CD4-positive, alpha-beta memory T cell (primary cell): ENCODE measurements at regions not wholly inside any gene's neighbourhood (a gene's known extent, or its start where the extent isn't known, plus 50 kb on each side); places are given as distances from the start of the nearest gene placed in this dataset.

Source experiments
- CTCF ChIA-PET: fragments of 350-600 bp; sonication (Branson Sonifier 250); formaldehyde crosslinking; loops from one replicate; lab custom pipeline; 2021; ENCODE audit warnings: inconsistent platforms; ENCODE audit not compliant: partially characterized antibody; lab: Charles Lee
- POLR2A ChIA-PET: fragments of 350-600 bp; sonication (Branson Sonifier 250); formaldehyde crosslinking; loops from one replicate; lab custom pipeline; 2021; ENCODE audit not compliant: partially characterized antibody; lab: Charles Lee
- DNase-seq, 5 donors: peaks; one replicate each; pipeline versions ENCODE4 v3.0.0 to v3.0.0-alpha.2; 2020 to 2022; ENCODE audit warnings: mixed read lengths in 1 of 5
- H3K27ac ChIP-seq: one replicate; pipeline ENCODE4 v1.7.0; 2013; ENCODE audit warnings: low read depth, low read length
- H3K27me3 ChIP-seq: 2 replicates; pipeline ENCODE4 v1.7.0; 2013; ENCODE audit warnings: mild to moderate bottlenecking, low read length, moderate library complexity; ENCODE audit not compliant: insufficient read depth
- H3K36me3 ChIP-seq: 2 replicates; pipeline ENCODE4 v1.7.0; 2013; ENCODE audit warnings: mild to moderate bottlenecking, low read length, moderate library complexity; ENCODE audit not compliant: insufficient read depth
- H3K4me1 ChIP-seq: 2 replicates; pipeline ENCODE4 v1.7.0; 2013; ENCODE audit warnings: mild to moderate bottlenecking, low read length, moderate library complexity; ENCODE audit not compliant: insufficient read depth
- H3K4me3 ChIP-seq, 2 donors: one replicate each; pipeline ENCODE4 v1.7.0; 2013; ENCODE audit warnings: low read length in 2 of 2, mild to moderate bottlenecking in 1 of 2
- H3K9me3 ChIP-seq, 2 donors: one replicate each; pipeline ENCODE4 v1.7.0; 2013; ENCODE audit warnings: low read length in 2 of 2, control low read depth in 1 of 2; ENCODE audit not compliant: control insufficient read depth in 1 of 2
- H3K27ac Mint-ChIP-seq, 7 donors: one replicate each; pipeline ENCODE4 v1.8.0; 2020 to 2021; ENCODE audit warnings: mixed read lengths in 7 of 7, mild to moderate bottlenecking in 6 of 7, inconsistent platforms in 3 of 7, moderate library complexity in 3 of 7
- H3K27me3 Mint-ChIP-seq, 2 donors: one replicate each; pipeline ENCODE4 v1.8.0; 2020 to 2021; ENCODE audit warnings: mixed read lengths in 2 of 2
- H3K36me3 Mint-ChIP-seq, 2 donors: one replicate each; pipeline ENCODE4 v1.8.0; 2020 to 2021; ENCODE audit warnings: mixed read lengths in 2 of 2, inconsistent platforms in 1 of 2, mild to moderate bottlenecking in 1 of 2
- H3K4me1 Mint-ChIP-seq, 4 donors: one replicate each; pipeline ENCODE4 v1.8.0; 2020 to 2021; ENCODE audit warnings: mixed read lengths in 4 of 4, mild to moderate bottlenecking in 1 of 4
- H3K4me3 Mint-ChIP-seq, 8 donors: one replicate each; pipeline ENCODE4 v1.8.0; 2020 to 2021; ENCODE audit warnings: mixed read lengths in 8 of 8, mild to moderate bottlenecking in 7 of 8, moderate library complexity in 6 of 8, inconsistent platforms in 3 of 8
- H3K9me3 Mint-ChIP-seq, 8 donors: one replicate each; pipeline ENCODE4 v1.8.0; 2020 to 2021; ENCODE audit warnings: mixed read lengths in 8 of 8, mild to moderate bottlenecking in 5 of 8, inconsistent platforms in 3 of 8, moderate library complexity in 1 of 8
- intact Hi-C: fragments of 100-400 bp; cut with micrococcal nuclease; formaldehyde crosslinking; loops from one replicate; pipeline ENCODE4 v1.15.1; 2023

DNA sequence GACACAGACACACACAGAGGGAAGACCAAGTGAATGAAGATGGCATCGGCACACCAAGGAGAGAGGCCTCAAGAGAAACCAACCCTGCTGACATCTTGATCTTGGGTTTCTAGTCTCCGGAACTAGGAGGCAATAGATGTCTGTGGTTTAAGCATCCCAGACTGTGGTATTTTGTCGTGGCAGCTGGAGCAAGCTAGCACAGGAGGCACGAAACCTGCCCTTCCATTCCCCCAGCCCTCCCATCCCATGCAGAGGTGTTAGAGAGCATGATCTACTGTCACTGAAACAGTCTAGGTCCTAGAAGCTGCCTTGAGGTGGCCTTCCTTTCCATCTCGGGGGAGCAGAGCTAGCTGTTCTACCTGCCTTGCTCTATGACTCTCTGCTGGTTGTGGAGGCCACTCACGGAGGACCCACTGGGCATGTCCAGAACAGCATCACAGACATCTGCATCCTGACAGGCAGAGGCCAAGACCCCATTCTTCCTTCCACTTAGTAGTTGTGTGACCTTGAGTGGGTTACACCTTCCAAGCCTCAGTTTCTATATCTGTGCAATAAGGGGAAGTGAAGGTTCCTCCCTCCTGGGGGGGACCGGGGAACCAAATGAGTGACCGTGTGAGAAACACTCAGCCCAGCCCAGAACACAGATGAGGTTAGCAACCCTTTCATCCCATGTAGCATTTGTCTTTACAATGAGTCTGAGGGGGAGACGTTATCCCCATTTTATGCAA, 134.3 kb upstream of the BOD1 start:
- Mint-ChIP-seq H3K4me1 (no peaks in the 10 kb centered on the region), H3K9me3 (no peaks in the 10 kb centered on the region), H3K4me3 (no peak overlapping the region), H3K36me3 (no peaks in the 10 kb centered on the region), H3K27me3 (peaks cover 0 to 4% of the 10 kb centered on the region in 2 donors), H3K27ac (no peak overlapping the region)
- Histone ChIP-seq H3K4me1 (no peaks in the 10 kb centered on the region), H3K4me3 (no peak overlapping the region), H3K9me3 (no peaks in the 10 kb centered on the region), H3K27me3 (no peaks in the 10 kb centered on the region), H3K36me3 (no peaks in the 10 kb centered on the region), H3K27ac (no peak overlapping the region)
- ChIA-PET POLR2A (no interaction called here), CTCF (no interaction called here)
- intact Hi-C loops: no loop called here
- no peak for DNase-seq

GRCh38 chr5:173751266-173751600, 134.8 kb upstream of the BOD1 start:
- Histone ChIP-seq H3K9me3 (no peaks in the 10 kb centered on the region), H3K36me3 (no peaks in the 10 kb centered on the region), H3K27me3 (no peaks in the 10 kb centered on the region), H3K4me1 (no peaks in the 10 kb centered on the region), H3K4me3 (no peak overlapping the region), H3K27ac (no peak overlapping the region)
- ChIA-PET POLR2A (no interaction called here), CTCF (no interaction called here)
- no peak overlapping the region for H3K4me3 Mint-ChIP-seq
- peaks cover 0 to 4% of the 10 kb centered on the region in 2 donors for H3K27me3 Mint-ChIP-seq
- peak overlapping the region in 1 of 7 donors; percentile 44 for H3K27ac Mint-ChIP-seq
- intact Hi-C loops: no loop called here
- no peaks in the 10 kb centered on the region for H3K36me3 Mint-ChIP-seq
- no peaks in the 10 kb centered on the region for H3K4me1 Mint-ChIP-seq
- no peaks in the 10 kb centered on the region for H3K9me3 Mint-ChIP-seq
- DNase-seq: no peak

DNA sequence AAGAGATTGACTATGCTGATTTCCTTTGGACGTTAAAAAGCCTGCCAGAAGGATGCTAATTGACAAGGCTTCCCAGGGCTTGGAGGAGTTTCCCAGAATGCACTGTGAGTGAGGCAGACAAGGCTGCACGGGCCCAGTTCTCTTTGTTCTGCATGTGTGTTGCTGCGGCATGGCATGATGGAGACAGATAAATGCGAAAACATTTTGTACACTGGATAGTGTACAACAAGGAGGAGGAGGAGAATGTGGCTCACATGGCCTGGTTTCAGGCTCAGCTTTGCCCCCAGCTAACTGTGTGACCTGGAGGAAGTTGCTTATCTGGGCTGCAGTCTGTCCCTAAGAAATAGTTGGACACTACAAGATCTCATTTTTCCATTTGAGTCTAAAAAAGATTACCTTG, 135.5 kb upstream of the CPEB4 start:
- no peaks in the 10 kb centered on the region for H3K4me1 Mint-ChIP-seq
- no peak overlapping the region for H3K4me3 Mint-ChIP-seq
- H3K4me3 ChIP-seq: no peak overlapping the region
- intact Hi-C loops: no loop called here
- no peaks in the 10 kb centered on the region for H3K9me3 Mint-ChIP-seq
- H3K4me1 ChIP-seq: no peaks in the 10 kb centered on the region
- H3K36me3 Mint-ChIP-seq: no peaks in the 10 kb centered on the region
- peaks cover 0 to 4% of the 10 kb centered on the region in 2 donors for H3K27me3 Mint-ChIP-seq
- no peaks in the 10 kb centered on the region for H3K9me3 ChIP-seq
- CTCF ChIA-PET: no interaction called here
- H3K27ac ChIP-seq: no peak overlapping the region
- DNase-seq: no peak
- H3K27ac Mint-ChIP-seq: no peak overlapping the region
- H3K36me3 ChIP-seq: no peaks in the 10 kb centered on the region
- no peaks in the 10 kb centered on the region for H3K27me3 ChIP-seq
- POLR2A ChIA-PET: no interaction called here

GRCh38 chr5:173753307-173754168, 134.6 kb upstream of the CPEB4 start:
- H3K27me3 ChIP-seq: no peaks in the 10 kb centered on the region
- no peaks in the 10 kb centered on the region for H3K9me3 Mint-ChIP-seq
- no peak overlapping the region for H3K27ac Mint-ChIP-seq
- no peaks in the 10 kb centered on the region for H3K36me3 Mint-ChIP-seq
- H3K27ac ChIP-seq: no peak overlapping the region
- no peak overlapping the region for H3K4me3 ChIP-seq
- H3K4me1 ChIP-seq: no peaks in the 10 kb centered on the region
- no peaks in the 10 kb centered on the region for H3K36me3 ChIP-seq
- no peak for DNase-seq
- ChIA-PET POLR2A (interaction anchor here (0.8 kb wide), 1 partner anchor 27 kb away, joined by 3 read pairs; no protein-coding TSS in a partner anchor), CTCF (no interaction called here)
- no peak overlapping the region for H3K4me3 Mint-ChIP-seq
- intact Hi-C loops: no loop called here
- no peaks in the 10 kb centered on the region for H3K9me3 ChIP-seq
- H3K27me3 Mint-ChIP-seq: peaks cover 0 to 4% of the 10 kb centered on the region in 2 donors
- no peaks in the 10 kb centered on the region for H3K4me1 Mint-ChIP-seq

DNA sequence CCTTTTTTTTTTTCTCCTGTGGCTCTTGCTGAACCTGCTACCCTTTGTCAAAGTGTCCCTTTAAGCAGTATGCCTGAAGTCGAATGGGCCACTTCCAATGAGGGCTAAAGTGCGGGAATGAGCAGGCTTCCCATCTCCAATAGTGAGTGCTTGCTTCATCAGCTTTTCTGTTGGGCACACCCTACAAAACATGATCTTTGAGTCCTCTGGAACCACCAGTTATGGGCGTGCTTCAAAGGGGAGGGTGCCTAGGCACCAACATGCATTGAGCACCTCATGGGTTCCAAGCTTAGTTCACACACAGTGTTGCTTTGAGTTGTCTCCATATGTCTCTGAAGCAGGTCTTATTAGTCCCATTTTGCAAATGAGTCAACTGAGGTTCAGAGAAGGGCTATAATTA, 132.8 kb upstream of the CPEB4 start:
- POLR2A ChIA-PET: no interaction called here
- H3K27me3 ChIP-seq: no peaks in the 10 kb centered on the region
- H3K9me3 Mint-ChIP-seq: no peaks in the 10 kb centered on the region

DNA sequence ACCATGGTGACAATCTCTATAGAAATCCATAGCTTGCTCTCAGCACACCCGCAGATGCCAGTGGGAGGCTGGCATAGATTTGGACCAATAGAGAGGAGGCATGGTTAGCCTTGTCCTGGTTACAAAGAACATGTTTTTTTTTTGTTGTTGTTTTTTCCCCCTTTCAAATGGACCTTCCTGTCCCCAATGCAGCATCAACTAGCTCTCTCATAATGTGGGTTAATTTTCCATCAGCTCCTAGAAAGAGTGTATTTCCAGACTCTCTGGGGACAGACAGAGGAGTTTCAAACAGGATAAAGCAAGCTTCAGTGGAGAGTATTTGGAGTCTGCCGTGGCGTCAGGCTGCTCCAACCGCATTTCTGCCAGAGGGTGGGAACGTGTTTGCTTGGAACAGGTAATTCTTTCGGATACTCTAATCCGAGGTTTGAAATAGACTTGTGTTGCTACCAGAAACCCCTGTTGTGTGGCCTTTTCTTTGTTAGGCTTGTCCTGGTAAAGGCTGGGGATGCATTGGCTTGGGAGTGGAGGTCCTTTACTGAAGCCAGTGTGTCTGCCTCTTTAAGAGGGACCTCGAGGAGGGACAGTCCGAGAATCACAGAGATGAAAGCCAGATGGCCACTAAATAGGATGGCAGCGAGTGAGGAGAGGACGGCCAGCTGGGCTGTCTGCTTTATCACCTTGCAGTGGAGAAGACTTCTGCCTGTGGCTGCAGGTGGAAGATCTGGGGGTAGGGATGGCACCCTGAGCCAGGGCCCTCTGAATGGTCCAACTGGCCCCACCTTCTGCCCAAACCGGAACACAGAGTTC, 130.5 kb upstream of the CPEB4 start:
- no peaks in the 10 kb centered on the region for H3K4me1 ChIP-seq
- ChIA-PET POLR2A (no interaction called here), CTCF (no interaction called here)
- Mint-ChIP-seq H3K36me3 (no peaks in the 10 kb centered on the region), H3K4me3 (no peak overlapping the region), H3K27me3 (peaks cover 0 to 1% of the 10 kb centered on the region in 2 donors), H3K4me1 (peaks cover 0 to 1% (median 0%) of the 10 kb centered on the region in 4 donors), H3K9me3 (no peaks in the 10 kb centered on the region), H3K27ac (no peak overlapping the region)
- H3K27me3 ChIP-seq: no peaks in the 10 kb centered on the region
- no peak overlapping the region for H3K4me3 ChIP-seq
- H3K36me3 ChIP-seq: no peaks in the 10 kb centered on the region
- no peak for DNase-seq
- no peak overlapping the region for H3K27ac ChIP-seq
- intact Hi-C loops: no loop called here
- no peaks in the 10 kb centered on the region for H3K9me3 ChIP-seq

More for the DNA sequence above, 132.8 kb upstream of the CPEB4 start:
- Histone ChIP-seq H3K27ac (no peak overlapping the region), H3K4me3 (no peak overlapping the region), H3K9me3 (no peaks in the 10 kb centered on the region), H3K4me1 (no peaks in the 10 kb centered on the region), H3K36me3 (no peaks in the 10 kb centered on the region)
- Mint-ChIP-seq H3K36me3 (no peaks in the 10 kb centered on the region), H3K4me1 (no peaks in the 10 kb centered on the region), H3K27me3 (peaks cover 0 to 4% of the 10 kb centered on the region in 2 donors), H3K4me3 (no peak overlapping the region), H3K27ac (peak overlapping the region in 1 of 7 donors; percentile 10)
- CTCF ChIA-PET: no interaction called here
- no peak for DNase-seq
- intact Hi-C loops: no loop called here

DNA sequence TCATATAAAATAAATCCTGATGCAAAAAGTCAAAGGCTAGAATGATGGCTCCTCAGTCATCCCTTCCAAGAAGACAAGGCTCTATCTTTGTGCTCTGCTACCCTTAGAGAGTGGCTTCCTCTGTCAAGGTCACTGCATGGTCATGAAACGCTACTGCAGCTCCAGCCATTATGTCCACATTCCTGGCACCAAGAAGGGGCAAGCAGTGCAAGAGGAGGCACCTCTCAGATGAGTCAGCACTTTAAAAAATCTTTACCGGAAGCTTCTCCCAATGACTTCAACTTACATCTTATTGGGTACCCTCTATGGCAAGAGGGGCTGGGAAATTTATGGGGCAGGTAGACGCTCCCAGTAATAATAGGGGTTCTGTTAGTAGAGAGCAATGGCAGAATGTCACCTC, 129.5 kb upstream of the CPEB4 start:
- no peaks in the 10 kb centered on the region for H3K36me3 ChIP-seq
- H3K27ac Mint-ChIP-seq: no peak overlapping the region
- ChIA-PET CTCF (no interaction called here), POLR2A (no interaction called here)
- peaks cover 0 to 1% (median 0%) of the 10 kb centered on the region in 4 donors for H3K4me1 Mint-ChIP-seq
- H3K4me3 Mint-ChIP-seq: no peak overlapping the region
- no peak overlapping the region for H3K4me3 ChIP-seq
- H3K27ac ChIP-seq: no peak overlapping the region
- H3K9me3 ChIP-seq: no peaks in the 10 kb centered on the region
- no peaks in the 10 kb centered on the region for H3K9me3 Mint-ChIP-seq
- peaks cover 0 to 1% of the 10 kb centered on the region in 2 donors for H3K27me3 Mint-ChIP-seq
- DNase-seq: no peak
- intact Hi-C loops: no loop called here
- no peaks in the 10 kb centered on the region for H3K4me1 ChIP-seq
- H3K27me3 ChIP-seq: no peaks in the 10 kb centered on the region
- no peaks in the 10 kb centered on the region for H3K36me3 Mint-ChIP-seq
